GM13976 (cell line): ENCODE measurements at regions not wholly inside any gene's neighbourhood (a gene's known extent, or its start where the extent isn't known, plus 50 kb on each side); places are given as distances from the start of the nearest gene placed in this dataset.

Experiments
- DNase-seq: peaks from one replicate; pipeline ENCODE4 v3.0.0; 2012; ENCODE audit warnings: low spot score
- in situ Hi-C: fragments of 300-500 bp; cut with MboI; formaldehyde crosslinking; loops from one replicate; pipeline ENCODE4 v1.12.0; 2022; ENCODE audit warnings: low sequenced_read_pairs, mixed read lengths, inconsistent platforms; ENCODE audit not compliant: unreplicated experiment
- TF ChIP-seq, protein P1 (sequence below): IDR thresholded peaks from 2 replicates; pipeline ENCODE4 v1.5.1; 2012; ENCODE audit warnings: borderline replicate concordance, mild to moderate bottlenecking; ENCODE audit not compliant: insufficient read depth; ENCODE audit errors: extremely low read depth, missing control alignments, control extremely low read depth

DNA sequence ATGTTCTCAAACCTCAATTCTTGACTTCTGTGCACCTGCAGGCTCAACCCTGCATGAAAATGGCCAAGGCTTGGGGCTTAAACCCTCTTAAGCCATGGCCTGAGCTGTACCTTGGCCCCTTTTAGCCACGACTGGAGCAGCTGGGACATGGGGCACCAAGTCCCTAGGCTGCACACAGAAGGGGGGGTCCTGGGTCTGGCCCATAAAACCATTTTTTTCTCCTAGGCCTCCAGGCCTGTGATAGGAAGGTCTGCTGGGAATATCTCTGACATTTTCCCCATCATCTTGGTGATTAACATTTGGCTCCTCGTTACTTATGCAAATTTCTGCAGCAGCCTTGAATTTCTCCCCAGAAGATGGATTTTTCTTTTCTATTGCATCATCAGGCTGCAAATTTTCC lies 119.4 kb upstream of the VGLL2 start:
- DNase-seq = no peak
- TF ChIP-seq, protein P1, sequence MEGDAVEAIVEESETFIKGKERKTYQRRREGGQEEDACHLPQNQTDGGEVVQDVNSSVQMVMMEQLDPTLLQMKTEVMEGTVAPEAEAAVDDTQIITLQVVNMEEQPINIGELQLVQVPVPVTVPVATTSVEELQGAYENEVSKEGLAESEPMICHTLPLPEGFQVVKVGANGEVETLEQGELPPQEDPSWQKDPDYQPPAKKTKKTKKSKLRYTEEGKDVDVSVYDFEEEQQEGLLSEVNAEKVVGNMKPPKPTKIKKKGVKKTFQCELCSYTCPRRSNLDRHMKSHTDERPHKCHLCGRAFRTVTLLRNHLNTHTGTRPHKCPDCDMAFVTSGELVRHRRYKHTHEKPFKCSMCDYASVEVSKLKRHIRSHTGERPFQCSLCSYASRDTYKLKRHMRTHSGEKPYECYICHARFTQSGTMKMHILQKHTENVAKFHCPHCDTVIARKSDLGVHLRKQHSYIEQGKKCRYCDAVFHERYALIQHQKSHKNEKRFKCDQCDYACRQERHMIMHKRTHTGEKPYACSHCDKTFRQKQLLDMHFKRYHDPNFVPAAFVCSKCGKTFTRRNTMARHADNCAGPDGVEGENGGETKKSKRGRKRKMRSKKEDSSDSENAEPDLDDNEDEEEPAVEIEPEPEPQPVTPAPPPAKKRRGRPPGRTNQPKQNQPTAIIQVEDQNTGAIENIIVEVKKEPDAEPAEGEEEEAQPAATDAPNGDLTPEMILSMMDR = no peak
- in situ Hi-C loops = no loop called here

DNA sequence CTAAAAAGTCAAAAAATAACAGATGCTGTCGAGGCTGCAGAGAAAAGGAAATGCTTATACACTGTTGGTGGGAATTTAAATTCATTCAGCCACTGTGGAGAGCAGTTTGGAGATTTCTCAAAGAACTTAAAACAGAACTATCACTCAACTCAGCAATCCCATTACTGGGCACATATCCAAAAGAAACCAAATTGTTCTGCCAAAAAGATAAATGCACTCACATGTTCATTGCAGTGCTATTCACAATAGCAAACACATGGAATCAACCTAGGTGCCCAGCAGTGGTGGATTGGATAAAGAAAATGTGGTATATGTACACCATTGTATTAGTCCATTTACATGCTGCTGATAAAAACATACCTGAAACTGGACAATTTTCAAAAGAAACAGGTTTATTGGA lies 116.0 kb upstream of the VGLL2 start:
- in situ Hi-C loops = no loop called here
- no peak for DNase-seq
- TF ChIP-seq, protein P1 = no peak

DNA sequence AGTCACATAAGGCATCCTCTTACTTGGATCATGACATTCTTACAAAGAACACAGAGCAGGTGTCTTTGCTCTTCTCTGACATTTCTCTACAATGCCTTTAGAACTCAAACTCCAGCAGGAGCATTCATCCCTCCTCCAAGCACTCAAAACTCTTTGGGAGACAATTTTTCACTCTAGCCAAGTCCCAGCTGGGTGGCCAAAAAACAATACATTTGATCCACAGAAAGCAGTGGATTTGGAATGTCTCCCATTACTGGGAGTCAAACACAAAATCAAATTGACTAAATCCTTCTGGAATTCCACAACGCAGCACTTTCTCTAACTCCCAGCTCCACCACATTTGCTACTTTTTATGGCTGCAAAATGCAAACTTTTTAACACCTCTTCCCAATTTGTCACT lies 108.6 kb upstream of the VGLL2 start:
- no peak for DNase-seq
- in situ Hi-C loops = no loop called here
- TF ChIP-seq, protein P1 = no peak

DNA sequence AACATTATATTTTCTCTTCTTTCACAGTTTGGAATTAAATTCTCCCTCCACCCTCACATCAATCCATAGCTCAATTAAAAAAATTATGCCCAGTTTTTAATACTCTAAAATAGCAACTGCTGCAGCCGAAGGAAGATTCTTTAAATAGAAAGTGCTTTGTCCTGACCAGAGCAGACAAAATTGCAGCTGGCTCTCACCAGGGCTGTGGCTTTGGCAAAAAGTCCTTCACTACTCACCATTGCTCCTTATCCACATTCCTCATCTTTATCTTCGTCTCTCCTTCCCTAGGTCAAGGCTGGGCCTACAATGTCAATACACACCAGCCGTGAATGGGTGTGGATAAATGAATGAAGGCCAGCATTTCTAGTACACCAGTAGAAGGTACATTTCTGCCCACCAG lies 107.9 kb upstream of the VGLL2 start:
- TF ChIP-seq, protein P1 = no peak
- in situ Hi-C loops = no loop called here
- no peak for DNase-seq

DNA sequence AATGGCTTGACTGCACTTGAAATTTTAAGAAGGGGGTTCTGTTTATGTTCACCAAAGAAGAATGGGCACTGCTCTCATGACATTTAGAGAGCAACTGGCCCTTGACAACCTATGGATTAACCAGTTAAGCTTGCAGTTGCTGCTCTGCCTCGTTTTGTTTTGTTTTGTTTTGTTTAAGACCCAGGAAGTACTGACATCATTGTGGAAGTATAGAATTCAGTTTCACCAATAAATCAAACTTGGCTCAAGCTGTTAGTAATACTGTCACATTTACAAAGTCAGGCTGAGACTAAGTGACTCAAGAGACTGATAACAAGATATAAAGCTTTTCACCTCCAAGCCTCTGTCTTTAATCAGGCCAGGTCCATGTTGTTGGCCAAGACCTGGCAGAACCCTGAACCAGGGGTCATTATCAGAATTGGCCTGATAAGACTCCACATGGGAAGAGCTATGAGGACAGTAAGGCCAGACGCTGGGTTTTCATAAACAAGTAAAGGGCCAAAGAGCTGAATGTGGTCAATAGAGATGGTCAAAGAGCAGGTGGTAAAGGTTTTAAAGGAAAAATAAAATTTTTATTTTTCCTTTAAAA lies 99.4 kb upstream of the VGLL2 start:
- in situ Hi-C loops = no loop called here
- TF ChIP-seq, protein P1 = no peak
- no peak for DNase-seq

DNA sequence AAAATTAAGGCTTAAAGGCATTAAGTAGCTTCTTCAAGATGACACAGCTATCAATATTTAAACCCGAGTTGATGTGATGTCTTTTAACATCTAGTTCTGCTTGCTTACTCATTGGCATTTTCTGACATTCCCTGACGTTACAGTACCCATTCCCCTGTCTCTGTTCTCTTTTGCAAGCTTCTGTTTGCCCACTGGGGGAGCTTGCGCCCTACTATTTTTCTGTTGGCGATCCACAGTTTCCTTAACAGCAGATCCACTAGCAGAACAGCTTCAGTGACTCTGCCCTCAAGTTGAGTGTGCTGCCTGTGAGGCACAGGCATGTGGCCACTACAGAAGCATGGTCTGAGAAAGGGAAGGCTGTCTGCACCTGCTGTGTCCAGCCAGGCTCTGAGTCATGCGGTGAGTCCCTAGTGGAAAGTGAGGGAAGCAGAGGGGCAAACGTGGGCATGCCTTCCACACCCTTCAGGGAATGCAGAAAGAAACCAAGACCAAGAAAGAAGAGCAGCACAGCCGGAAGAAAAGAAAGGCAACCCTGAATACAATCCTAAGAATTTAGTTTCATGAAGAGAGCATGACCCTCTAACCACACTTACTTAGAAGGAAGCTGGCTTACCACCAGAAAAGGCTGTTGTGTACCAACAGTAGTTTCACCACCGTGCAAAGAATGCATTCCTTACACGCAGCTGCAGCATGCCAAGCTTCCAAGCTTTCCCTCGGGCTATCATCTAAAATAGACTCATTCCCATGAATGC lies 97.7 kb upstream of the VGLL2 start:
- TF ChIP-seq, protein P1 = no peak
- in situ Hi-C loops = no loop called here
- DNase-seq = no peak
